ENCODE measurements at regions not wholly inside any gene's neighbourhood (a gene's known extent, or its start where the extent isn't known, plus 50 kb on each side); places are given as distances from the start of the nearest gene placed in this dataset.
A peak's percentile ranks its signal among the peaks of the same experiment; 100 is the strongest.

DNA sequence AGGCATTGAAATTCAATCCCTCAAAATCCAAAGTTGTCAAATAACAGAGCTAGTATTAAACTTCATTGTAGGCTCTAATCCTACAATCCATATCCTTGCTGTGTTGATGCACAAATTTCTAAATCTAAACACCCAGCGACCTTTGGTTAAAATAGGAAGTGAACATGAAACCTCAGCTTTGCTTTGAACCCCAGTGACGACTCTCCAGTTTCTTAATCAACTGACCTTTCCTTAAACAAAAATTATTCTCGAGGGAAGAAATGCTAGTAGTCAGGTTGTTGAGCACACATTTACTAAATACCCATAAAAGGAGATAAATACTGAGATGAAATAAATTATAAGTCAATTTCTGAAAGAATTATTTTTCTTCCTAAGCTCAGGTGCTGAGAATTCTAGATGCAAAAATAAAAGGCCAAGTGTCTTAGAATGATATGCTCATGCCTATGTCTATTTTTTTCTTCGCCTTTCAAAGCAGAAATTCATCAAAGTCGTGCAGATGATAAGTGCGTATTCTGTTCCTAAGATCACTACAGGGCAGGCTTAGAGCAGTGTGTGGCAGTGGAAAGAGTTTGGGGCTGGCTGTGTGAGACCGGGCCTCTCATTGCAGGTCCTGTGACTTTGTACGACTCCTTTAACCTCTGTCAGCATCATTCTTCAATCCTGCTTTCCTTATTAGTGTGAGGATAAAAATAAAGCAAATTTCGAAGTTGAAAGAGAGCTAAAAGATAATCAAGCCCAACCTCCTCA, 208.7 kb downstream of the PRL start:
- peak in 1 of 2 donors; percentile 6 for DNase-seq
- no peak overlapping the region for H3K27ac Mint-ChIP-seq
- WGBS (ENCODE audit: insufficient coverage) = 43% methylated on average over 4 of the region's 9 CpGs

DNA sequence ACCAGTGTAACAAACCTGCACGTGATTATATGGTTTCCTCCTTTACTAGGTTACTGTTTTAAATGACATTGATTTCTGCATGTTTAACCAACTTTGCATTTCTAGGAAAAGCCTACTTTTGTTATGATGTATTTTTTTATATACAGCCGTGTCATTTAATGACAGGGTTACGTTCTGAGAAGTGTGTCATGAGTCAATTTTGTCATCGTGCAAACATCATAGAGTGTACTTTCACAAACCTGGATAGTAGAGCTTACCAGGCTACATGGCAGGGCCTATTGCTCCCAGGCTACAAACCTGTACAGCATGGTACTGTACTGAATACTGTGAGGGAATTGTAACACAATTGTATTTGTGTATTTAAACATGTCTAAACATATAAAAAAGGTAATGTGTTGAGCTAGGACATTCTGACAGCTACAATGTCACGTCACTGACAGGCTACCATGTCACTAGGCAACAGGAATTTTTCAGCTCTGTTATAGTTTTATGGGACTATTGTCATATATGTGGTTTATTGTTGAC, 205.3 kb downstream of the PRL start:
- 61% methylated on average over 5 of the region's 5 CpGs for WGBS (ENCODE audit: insufficient coverage)
- no peak for TF ChIP-seq CTCF (IDR thresholded peaks at IDR 0.05)
- Mint-ChIP-seq H3K4me3 (no peak overlapping the region), H3K4me1 (no peaks in the 10 kb centered on the region), H3K27me3 (ENCODE audit: low read depth in 2 of 2) (no peaks in the 10 kb centered on the region), H3K27ac (no peak overlapping the region), H3K36me3 (no peaks in the 10 kb centered on the region), H3K9me3 (peaks cover 0 to 2% of the 10 kb centered on the region in 2 donors)
- Histone ChIP-seq H3K4me3 (ENCODE audit: low read length) (no peak overlapping the region), H3K27ac (ENCODE audit: low read length) (no peak overlapping the region), H3K4me1 (ENCODE audit: control insufficient read depth, insufficient read depth, low read length) (no peaks in the 10 kb centered on the region), H3K9me3 (ENCODE audit: control insufficient read depth, insufficient read depth, low read length) (no peaks in the 10 kb centered on the region), H3K36me3 (ENCODE audit: control insufficient read depth, insufficient read depth, low read length) (no peaks in the 10 kb centered on the region), H3K27me3 (ENCODE audit: control insufficient read depth, insufficient read depth, low read length) (no peaks in the 10 kb centered on the region)
- no peak for DNase-seq
- intact Hi-C loops (cut with micrococcal nuclease) = no loop called here
- ATAC-seq = no peak

More for the DNA sequence above, 208.7 kb downstream of the PRL start:
- H3K27me3 ChIP-seq (ENCODE audit: control insufficient read depth, insufficient read depth, low read length) = no peaks in the 10 kb centered on the region
- no peaks in the 10 kb centered on the region for H3K9me3 ChIP-seq (ENCODE audit: control insufficient read depth, insufficient read depth, low read length)
- H3K4me1 ChIP-seq (ENCODE audit: control insufficient read depth, insufficient read depth, low read length) = no peaks in the 10 kb centered on the region
- ATAC-seq = no peak
- Mint-ChIP-seq H3K27me3 (ENCODE audit: low read depth in 2 of 2) (no peaks in the 10 kb centered on the region), H3K4me1 (no peaks in the 10 kb centered on the region), H3K36me3 (no peaks in the 10 kb centered on the region), H3K9me3 (peaks cover 0 to 2% of the 10 kb centered on the region in 2 donors), H3K4me3 (no peak overlapping the region)
- no peaks in the 10 kb centered on the region for H3K36me3 ChIP-seq (ENCODE audit: control insufficient read depth, insufficient read depth, low read length)
- no peak for TF ChIP-seq CTCF (IDR thresholded peaks at IDR 0.05)
- H3K4me3 ChIP-seq (ENCODE audit: low read length) = no peak overlapping the region
- intact Hi-C loops (cut with micrococcal nuclease) = no loop called here
- no peak overlapping the region for H3K27ac ChIP-seq (ENCODE audit: low read length)

DNA sequence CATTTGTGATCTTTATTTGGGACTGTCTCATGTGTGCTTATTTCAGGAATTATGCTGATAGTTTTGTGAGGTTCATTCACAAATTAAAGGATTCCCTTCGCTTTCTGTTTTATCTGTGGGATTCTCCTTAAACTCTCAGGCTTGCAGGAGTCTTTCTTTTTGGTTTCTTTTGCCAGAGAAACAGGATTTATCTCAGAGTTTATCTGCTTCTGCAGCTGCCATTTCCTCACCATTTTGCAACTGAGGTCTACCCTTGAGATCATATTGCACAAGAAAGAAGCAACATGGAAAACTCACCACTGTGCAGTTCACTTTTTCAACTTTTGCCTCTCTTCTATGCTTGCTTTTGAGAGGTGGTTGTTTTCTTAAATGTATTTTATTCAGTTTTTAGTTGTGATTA, 201.0 kb downstream of the PRL start:
- Mint-ChIP-seq H3K9me3 (peaks cover 0 to 2% of the 10 kb centered on the region in 2 donors), H3K4me1 (no peaks in the 10 kb centered on the region), H3K36me3 (no peaks in the 10 kb centered on the region), H3K4me3 (no peak overlapping the region), H3K27me3 (ENCODE audit: low read depth in 2 of 2) (no peaks in the 10 kb centered on the region), H3K27ac (no peak overlapping the region)
- no peaks in the 10 kb centered on the region for H3K4me1 ChIP-seq (ENCODE audit: control insufficient read depth, insufficient read depth, low read length)
- no peaks in the 10 kb centered on the region for H3K27me3 ChIP-seq (ENCODE audit: control insufficient read depth, insufficient read depth, low read length)
- DNase-seq = no peak
- WGBS (ENCODE audit: insufficient coverage) = 71% methylated on average over 1 of the region's 1 CpG
- ATAC-seq = no peak
- no peak overlapping the region for H3K4me3 ChIP-seq (ENCODE audit: low read length)
- no peak overlapping the region for H3K27ac ChIP-seq (ENCODE audit: low read length)
- intact Hi-C loops (cut with micrococcal nuclease) = no loop called here
- no peaks in the 10 kb centered on the region for H3K9me3 ChIP-seq (ENCODE audit: control insufficient read depth, insufficient read depth, low read length)
- no peaks in the 10 kb centered on the region for H3K36me3 ChIP-seq (ENCODE audit: control insufficient read depth, insufficient read depth, low read length)
- no peak for TF ChIP-seq CTCF (IDR thresholded peaks at IDR 0.05)

- Histone ChIP-seq H3K27me3 (ENCODE audit: control insufficient read depth, insufficient read depth, low read length) (no peaks in the 10 kb centered on the region), H3K9me3 (ENCODE audit: control insufficient read depth, insufficient read depth, low read length) (no peaks in the 10 kb centered on the region), H3K4me3 (ENCODE audit: low read length) (no peak overlapping the region), H3K27ac (ENCODE audit: low read length) (no peak overlapping the region), H3K36me3 (ENCODE audit: control insufficient read depth, insufficient read depth, low read length) (no peaks in the 10 kb centered on the region), H3K4me1 (ENCODE audit: control insufficient read depth, insufficient read depth, low read length) (no peaks in the 10 kb centered on the region)
- no peak for TF ChIP-seq CTCF (IDR thresholded peaks at IDR 0.05)
- DNase-seq = no peak
- intact Hi-C loops (cut with micrococcal nuclease) = no loop called here
- H3K27me3 Mint-ChIP-seq (ENCODE audit: low read depth in 2 of 2) = no peaks in the 10 kb centered on the region
- peaks cover 0 to 5% of the 10 kb centered on the region in 2 donors for H3K4me1 Mint-ChIP-seq
- no peak overlapping the region for H3K27ac Mint-ChIP-seq
- no peak for ATAC-seq
- H3K9me3 Mint-ChIP-seq = peaks cover 3 to 5% of the 10 kb centered on the region in 2 donors
- H3K4me3 Mint-ChIP-seq = no peak overlapping the region
- H3K36me3 Mint-ChIP-seq = no peaks in the 10 kb centered on the region
These were observed 198.2 kb downstream of the PRL start for GRCh38 chr6:22098601-22099031.
